GM21367 (cell line): ENCODE measurements at regions not wholly inside any gene's neighbourhood (a gene's known extent, or its start where the extent isn't known, plus 50 kb on each side); places are given as distances from the start of the nearest gene placed in this dataset.
"Not testable (repeated sequence)": the region's sequence is repeated elsewhere in the genome, so short reads cannot be mapped to it uniquely, and the experiment has no call there.

Experiments
- ATAC-seq: cut with Tn5 transposase; IDR thresholded peaks from one replicate; pipeline ENCODE4 v1.9.1; 2021; ENCODE audit not compliant: unreplicated experiment

DNA sequence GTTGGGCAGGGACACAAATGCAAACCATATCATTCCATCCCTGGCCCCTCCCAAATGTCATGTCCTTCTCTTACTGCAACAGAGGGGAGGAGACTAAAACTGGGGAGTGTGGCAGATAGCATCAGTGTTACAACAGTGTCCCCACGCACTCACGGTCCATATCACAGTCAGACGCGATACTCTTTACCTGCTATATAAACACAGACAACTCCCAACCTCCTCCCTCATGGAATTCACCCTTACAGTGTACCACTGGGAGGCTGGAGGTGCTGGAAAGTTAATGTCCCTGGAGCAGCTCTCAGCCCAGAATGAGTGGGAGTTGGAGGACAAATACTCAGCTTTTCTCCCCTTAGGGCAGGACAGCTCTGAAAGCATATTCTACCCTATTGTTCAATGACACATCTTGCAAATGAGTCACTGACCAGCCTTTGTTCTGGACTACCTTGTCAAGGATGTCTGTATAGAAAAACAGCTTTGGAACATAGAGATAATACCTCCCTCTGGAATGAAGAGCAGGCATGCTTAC lies 445.9 kb downstream of the SETD4 start:
- ATAC-seq: no peak

DNA sequence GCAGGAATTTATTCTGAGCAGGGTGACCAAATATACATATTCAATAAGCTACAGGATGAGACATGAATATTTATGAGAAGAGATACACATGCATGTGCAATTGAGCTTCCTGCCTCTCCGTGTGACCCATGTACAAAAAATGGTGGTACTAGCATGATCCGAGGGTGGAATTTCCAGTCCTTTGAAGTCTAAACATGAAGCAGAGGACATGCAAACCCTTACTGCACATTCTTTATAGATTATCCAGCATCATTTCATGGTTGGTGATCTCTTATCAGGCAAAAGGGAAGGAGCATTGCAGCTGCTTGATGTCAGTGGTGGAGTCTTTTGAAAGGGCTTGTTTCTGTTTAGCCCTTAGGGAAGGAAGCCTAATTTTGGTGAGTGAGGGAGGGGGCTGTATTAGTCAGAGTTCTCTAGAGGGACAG lies 448.6 kb downstream of the SETD4 start:
- ATAC-seq: no peak

DNA sequence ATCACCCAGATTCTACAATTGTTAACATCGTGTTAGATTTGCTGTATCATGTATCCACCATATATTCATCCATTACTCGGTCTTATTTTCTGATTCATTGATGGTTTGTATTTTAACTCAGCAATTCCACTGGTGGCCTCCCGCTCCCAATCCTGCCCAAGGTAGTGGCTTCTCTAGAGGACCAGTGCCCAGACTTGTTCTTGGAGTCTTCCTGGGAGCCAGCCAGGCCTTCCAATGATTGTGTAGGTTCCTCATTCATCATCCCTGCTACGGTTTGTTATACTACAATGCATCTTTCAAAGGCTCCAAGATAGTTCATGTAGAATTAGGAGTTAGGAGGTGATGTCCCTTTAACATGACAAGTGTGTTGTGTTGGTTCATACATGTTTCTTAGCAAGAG lies 451.1 kb downstream of the SETD4 start:
- ATAC-seq: no peak

DNA sequence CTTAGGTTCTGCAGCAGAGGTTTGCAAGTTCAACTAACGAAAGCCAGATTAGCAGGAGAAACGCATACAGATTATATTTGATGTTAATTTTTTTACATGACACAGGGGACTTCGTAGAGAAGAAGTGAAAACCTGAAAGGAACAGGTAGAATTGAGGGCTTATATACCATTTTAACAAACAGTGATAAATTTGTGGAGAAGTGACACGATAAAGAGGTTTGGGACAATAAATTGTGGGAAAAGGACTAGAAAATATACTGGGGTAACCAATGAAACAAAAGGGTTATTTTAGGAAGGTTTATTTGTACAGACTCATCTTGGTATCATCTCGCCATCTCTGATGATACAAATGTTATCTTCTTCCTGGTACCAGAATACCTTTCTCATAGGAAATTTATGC lies 452.9 kb downstream of the SETD4 start:
- no peak for ATAC-seq

DNA sequence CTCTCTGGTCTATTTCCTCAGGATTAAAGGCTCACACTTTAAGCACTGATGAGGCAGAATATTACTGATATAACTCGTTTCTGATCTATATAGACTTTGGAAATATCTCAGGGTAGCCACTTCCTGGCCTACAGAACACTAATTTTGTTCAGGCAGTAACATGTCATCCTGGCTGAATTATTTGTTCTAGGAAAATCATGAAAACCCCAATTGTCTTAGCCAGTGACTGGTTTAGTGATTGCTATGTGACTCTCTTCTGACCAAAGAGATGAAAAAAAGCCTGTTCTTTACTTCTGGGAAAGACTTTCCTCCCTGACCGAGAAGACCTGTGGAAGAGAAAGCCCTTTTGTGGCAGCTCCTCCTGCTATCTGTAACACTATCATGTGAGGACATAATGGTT lies 453.7 kb downstream of the SETD4 start:
- no peak for ATAC-seq

DNA sequence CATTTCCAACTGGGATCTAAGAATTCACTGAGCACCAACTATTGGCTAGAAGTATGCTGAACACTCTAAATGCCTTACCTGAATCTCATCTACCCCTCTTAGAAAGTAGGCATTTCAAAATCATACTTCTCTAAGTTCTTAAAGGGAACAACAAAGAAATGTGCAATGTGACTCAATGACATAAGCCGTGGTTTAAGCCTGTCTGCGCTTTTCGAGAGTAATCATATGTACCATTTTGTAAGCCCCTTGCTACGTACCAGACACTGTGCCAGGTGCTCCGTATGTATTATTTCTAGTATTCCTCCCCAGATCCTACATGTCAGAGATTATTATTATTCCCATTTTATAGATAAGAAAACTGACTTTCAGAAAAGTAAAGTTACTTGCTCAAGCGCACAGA lies 454.2 kb downstream of the SETD4 start:
- no peak for ATAC-seq

DNA sequence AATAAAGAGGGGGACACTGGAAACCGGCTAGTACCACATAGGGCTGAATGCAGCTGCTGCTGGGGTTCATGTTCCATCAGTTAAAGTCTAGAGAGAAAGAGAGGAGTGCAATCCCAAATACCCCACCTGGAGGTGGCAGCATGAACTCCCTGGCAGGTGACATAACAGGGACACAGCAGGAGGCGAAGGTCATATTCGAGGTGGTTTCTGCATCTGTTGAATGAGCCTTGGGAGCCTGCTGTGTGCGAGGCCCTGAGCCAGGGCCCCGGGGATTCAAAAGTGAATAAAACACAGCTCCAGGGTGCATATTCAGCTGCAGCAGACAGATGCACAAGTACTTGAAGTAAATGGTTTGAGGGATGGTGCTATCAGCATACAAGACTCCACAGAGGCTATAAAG lies 456.8 kb downstream of the SETD4 start:
- ATAC-seq: no peak

DNA sequence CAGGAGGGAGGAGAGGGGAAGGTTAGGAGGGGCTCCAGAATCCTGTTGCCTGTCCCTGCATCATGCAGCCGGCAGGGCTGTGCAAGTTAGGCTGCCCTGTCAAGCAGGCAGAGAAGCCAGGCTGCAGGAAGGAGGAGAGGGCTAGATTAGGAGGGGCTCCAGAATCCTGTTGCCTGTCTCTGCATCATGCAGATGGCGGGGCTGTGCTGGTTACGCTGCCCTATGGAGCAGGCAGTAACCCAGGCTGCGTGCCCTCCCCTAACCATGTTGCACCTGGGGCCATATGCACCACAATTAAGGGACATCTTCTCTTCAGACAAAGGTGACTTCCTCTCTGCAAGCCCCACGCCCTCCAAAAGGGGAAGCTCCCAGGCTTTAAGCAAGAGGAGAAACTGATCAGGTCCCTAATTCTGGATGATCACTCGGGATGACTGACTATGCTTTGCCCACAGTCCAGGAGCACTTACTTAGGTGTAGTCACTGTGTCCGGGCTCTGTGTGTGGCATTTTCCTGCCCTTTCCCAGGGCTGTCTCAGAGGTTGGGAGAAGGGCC lies 457.4 kb downstream of the SETD4 start:
- ATAC-seq: no peak

DNA sequence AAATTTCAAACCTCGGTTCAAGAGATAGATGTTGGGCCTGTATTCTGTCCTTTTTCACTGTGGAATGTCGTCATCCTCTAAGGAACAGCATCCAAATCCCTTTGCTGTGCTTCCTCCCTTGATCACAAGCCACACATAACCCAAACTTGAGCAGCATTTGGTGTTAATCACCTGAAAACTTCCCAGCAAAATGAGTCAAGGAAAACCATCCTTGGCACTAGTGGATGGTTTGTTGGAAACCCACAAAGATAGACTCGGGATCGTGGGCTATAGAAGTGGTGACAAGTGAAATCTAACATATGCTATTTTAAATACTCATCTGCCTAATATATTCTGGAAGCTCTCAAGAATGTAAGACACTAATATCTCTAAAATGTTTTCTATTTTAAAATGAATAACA lies 459.1 kb downstream of the SETD4 start:
- ATAC-seq: no peak

DNA sequence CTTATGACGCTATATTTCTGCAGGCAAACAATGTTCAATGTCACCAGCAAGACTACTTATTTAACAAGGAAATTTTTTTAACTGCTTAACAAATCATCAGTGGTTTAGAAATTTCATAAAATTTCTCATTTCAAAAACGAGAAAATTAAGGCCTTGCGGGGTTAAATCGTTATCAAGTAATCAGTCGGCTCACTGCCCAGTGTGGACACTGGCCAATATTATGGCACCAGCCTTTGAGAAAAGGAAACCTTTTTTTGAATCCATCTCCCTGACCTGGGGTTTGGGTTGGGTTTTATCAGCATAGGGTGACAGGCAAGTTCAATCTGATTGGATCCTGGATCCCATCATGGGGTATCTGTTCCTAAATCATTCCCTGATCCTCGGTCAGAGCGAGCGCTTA lies 461.2 kb downstream of the SETD4 start:
- ATAC-seq: no peak

DNA sequence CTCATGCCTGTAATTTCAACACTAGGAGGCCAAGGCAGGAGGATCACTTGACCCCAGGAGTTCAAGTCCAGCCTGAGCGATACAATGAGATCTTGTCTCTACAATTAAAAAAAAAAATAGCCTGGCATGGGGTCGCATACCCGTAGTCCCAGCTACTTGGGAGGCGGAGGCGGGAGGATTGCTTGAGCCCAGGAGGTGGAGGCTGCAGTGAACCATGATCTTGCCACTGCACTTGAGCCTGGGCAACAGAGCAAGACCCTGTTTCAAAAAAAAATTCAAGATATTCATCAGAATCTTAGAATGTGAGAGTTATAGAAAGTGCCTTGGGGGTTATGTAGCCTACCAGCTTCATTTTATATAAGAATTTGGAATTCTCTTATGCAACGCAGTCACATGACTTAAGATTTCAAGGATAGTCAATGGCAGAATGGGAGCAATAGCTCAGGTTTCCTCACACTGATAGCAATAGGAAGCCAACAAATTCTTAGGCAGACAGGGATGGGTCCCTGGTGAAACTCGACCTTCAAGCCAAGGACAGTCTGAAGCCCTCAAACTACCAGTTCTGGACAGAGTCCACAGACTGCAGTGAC lies 462.5 kb downstream of the SETD4 start:
- ATAC-seq: no peak

DNA sequence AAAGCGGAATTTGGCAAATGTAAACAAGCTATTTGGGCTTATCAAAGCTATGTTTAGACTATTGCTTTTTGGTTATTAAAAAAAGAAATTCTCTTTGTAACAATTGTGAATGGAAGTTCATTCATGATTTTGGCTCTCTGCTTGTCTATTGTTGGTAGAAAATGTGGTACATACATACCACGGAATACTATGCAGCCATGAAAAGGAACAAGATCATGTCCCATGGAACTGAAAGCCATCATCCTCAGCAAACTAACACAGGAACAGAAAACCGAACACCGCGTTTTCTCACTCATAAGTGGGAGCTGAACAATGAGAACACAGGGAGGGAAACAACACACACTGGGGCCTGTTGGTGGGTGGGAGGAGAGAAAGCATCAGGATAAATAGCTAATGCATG lies 465.4 kb downstream of the SETD4 start:
- no peak for ATAC-seq

DNA sequence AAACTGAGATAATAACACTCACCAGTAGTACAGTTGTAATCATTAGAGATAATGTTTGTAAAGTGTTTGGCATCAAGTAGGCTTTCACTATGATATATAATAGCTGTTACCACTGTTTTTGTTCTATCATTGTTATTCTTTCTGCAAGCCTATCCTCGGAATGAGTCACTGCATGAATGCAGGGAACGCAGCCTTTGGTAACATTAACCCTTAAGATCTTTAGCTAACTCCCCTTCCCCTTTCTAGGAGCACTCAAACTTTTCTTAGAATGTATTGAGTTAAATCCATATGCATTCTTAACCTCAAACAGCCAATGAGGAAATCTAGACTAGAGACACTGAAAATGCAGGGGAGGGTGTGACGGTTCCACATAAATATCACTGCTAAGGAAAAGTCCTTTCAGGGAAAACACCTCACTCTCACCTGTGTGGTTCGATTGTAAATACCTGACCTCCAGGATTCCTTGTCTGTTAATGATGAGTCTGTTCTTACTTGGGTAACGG lies 467.3 kb downstream of the SETD4 start:
- ATAC-seq: no peak

DNA sequence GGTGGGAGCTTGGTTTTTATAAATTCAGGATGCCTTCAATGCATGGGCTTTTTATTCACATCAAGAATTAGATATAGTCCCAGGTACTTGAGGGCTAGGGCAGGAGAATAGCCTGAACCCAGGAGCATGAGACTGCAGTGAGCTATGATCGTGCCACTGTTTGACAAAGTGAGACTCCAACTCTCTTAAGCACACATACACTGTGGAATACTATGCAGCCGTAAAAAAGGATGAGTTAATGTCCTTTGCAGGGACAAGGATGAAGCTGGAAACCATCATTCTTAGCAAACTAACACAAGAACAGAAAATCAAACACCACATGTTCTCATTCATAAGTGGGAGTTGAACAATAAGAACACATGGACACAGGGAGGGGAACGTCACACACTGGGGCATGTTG lies 470.0 kb downstream of the SETD4 start:
- not testable (repeated sequence) for ATAC-seq

DNA sequence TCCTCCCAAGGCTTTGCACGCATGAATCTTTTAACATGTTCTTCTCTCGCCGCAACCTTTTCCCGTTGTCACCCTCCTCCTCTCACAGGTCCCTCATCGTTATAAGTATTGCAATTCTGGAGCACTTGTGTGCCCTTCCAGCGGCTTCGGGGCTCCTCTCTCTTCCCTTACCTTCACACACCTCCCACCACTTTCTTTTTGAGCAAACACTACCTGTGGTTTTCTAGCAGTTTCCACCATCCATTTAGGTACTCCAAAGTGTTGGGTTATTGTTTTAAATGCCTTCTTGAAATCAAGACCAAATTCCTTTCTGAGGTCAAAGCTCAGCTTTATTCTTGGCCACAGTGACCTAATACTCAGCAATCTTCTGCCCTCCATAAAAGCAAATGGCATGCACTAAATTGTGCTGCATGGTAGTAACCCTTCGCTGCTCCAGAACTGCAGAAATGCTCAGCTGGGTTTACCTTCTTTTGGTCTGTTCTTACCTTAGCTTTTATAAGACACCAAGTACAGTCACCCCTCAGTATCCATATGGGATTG lies 472.4 kb downstream of the SETD4 start:
- ATAC-seq: no peak

DNA sequence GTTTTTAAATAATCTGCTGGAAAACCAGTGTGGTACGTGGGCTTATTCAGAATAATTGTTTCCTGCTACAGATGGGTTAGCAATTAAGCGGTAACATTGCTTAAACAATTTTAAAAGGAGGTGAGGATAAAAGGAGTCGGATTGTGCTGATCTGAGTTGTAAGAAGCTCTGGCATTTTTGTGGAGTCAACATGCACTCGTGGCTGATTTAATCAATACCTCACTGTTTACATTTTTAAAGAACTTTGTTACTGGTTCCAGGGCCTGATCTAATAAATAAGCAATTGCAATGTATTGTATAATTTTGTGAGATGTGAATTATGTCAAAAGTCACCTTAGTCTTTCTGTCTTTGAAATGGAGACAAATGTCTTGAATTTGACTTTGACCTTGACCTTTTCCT lies 474.0 kb downstream of the SETD4 start:
- no peak for ATAC-seq

DNA sequence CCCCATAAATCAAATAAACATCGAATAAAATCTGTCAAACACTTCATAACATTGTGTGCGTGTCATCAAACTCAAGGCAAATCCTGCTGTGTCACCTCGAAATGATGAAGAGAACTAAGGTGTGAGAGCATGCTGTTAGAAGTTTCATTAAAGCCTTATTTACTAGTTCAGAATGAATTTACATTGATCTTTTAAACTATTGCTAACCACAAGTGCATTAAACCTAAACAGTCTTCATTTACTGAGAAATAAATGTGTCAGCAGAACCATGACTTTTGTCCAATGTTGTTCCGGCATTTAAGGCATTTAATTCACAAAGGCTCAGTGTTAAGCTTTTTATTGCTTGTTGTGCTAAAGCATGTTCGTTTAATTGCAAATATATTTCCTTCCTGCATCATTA lies 474.4 kb downstream of the SETD4 start:
- ATAC-seq: no peak

DNA sequence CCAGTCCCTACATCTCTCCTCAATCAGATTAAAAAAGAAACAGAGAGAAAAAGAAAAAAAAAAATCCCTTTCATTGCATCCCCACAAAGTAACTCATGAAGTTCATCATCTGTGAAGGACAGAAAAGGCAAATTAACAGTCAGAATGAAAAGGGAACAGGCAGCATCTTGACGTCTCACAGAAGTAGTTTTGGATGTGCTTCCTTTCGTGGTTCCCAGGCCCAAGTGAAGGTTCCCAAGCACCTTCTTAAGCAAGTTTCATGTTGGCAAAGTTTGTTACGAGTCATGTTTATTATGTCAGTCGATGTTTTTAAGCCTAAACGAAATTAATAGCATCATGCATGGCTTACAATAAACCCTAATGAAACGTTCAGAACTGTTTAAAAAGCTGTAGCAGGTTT lies 475.2 kb downstream of the SETD4 start:
- ATAC-seq: no peak

DNA sequence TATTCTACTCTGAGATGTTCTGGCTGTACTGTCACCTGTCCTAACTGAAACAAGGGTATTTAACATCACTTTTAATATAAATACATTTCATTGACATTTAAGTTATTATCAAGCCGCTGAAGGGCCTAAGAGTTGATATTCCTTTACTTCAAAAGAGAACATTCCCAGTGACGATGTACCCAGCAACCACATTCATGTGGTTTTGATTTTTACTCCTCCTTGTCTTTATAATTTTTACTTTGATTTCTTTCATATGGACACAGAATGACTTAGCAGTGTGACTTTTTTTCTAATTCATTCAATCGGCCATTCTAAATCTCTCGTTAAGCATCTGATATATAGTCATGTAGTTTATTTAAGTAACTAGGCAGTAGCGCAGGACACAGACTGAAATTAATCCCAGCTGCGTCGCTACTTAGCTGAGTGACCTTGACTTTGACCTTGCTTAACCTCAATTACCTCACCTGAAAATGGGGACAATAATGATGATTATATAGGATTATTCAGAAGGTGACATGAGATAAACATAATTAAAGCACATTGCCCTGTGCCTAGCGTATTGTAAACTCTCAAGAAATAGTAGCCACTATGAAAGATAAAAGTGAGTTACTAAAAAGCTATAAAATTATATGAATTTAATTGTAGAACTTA lies 476.6 kb downstream of the SETD4 start:
- no peak for ATAC-seq

DNA sequence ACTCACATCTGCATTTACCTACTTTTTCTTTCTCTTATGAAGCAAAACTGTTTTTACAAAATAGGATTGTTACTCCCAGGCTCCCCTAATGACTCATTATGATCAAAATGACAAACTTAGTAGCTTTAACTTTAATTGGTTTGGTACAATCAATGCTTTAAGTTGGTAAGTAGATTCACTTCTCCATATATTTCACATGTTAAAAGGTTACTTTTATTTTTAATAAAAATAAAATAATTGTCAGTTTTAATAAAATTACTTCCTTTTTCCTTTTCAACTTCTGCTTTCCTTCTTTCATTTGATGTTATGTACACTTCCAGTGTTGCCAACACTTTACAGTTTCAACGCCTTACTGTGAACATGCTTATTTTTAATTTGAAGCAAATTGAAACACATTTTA lies 477.6 kb downstream of the SETD4 start:
- ATAC-seq: no peak

DNA sequence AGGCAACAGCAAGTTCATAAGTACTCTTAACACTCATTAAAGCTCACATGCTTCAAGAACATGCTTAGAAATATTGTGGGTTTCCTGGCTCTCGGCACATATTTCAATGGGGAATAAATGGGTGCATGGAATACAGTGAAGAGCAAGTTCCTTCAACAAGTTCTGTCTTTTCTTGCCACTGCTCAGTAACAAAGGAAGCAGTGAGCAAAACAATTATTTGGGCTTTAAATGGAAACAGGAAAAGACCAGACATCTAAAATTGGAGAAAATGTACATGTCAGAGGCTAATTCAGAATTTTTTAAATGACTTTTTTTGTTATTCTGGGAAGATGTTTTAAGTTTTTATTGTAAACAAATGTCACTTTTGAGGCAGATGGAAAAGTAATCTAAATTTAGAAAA lies 478.7 kb downstream of the SETD4 start:
- no peak for ATAC-seq
